ENCODE measurements at regions not wholly inside any gene's neighbourhood (a gene's known extent, or its start where the extent isn't known, plus 50 kb on each side); places are given as distances from the start of the nearest gene placed in this dataset.
A peak's percentile ranks its signal among the peaks of the same experiment; 100 is the strongest.
"Not testable (repeated sequence)": the region's sequence is repeated elsewhere in the genome, so short reads cannot be mapped to it uniquely, and the experiment has no call there.

- no peak for DNase-seq
These were observed 163.9 kb upstream of the LCORL start for GRCh38 chr4:18185491-18185890.

DNA sequence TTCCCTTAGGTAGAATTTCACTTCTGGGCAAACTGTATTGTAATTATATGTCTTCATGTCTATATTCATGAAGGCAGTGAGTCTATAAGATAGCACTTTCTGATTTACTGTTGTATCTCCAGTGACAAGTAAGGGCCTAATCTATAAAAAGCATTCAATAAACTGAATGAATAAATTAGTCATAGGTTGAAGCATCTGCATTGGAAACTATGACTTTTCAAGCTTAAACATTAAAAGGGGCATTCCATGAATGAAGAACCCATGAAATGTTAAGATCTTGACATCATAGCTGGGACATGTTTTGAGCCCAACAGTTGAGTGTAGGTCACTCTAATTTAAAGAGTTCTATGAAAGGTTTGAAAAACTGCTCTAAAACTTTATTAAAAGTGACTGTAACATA, 159.3 kb upstream of the LCORL start:
- DNase-seq, result no peak

DNA sequence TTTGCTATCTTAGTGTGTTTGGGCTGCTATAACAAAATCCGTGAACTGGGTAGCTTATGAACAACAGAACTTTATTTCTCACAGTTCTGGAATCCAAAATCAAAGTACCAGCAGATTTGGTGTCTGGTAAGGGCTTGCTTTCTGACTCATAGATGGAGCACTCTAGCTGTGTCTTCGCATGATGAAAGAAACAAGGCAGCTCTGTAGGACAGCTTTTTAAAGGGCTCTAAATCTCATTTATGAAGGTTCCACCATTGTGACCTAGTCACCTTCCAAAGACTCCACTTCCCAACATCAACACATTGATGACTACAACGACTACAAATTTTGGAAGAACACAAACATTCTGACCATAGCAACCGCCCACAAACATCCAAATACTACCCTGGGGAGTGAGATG, 158.6 kb upstream of the LCORL start:
- DNase-seq, result no peak

- no peak for DNase-seq
These were observed 150.3 kb upstream of the LCORL start for GRCh38 chr4:18171896-18172295.

GRCh38 chr4:18167831-18168230, 146.3 kb upstream of the LCORL start:
- no peak for DNase-seq

- DNase-seq, result no peak
These were observed 145.4 kb upstream of the LCORL start for GRCh38 chr4:18166925-18167324.

GRCh38 chr4:18162453-18162852, 140.9 kb upstream of the LCORL start:
- DNase-seq, result no peak

DNA sequence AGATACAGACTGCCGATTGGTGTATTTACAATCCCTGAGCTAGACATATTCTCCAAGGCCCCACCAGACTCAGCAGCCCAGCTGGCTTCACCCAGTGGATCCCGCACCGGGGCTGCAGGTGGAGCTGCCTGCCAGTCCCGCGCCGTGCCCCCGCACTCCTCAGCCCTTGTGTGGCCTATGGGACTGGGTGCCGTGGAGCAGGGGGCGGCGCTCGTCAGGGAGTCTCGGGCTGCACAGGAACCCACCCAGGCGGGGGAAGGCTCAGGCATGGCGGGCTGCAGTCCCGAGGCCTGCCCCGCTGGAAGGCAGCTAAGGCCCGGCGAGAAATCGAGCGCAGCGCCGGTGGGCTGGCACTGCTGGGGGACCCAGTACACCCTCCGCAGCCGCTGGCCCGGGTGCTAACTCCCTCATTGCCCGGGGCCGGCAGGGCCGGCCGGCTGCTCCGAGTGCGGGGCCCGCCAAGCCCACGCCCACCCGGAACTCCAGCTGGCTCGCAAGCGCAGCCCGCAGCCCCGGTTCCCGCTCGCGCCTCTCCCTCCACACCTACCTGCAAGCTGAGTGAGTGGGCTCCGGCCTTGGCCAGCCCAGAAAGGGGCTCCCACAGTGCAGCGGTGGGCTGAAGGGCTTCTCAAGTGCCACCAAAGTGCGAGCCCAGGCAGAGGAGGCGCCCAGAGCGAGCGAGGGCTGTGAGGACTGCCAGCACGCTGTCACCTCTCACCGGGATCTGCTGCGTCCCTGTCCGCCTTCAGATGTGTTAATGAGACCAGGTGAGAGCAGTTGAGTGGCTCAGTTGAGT, 137.8 kb upstream of the LCORL start:
- DNase-seq, result not testable (repeated sequence)

- DNase-seq, result no peak
These were observed 133.8 kb upstream of the LCORL start for GRCh38 chr4:18155067-18156041.

DNA sequence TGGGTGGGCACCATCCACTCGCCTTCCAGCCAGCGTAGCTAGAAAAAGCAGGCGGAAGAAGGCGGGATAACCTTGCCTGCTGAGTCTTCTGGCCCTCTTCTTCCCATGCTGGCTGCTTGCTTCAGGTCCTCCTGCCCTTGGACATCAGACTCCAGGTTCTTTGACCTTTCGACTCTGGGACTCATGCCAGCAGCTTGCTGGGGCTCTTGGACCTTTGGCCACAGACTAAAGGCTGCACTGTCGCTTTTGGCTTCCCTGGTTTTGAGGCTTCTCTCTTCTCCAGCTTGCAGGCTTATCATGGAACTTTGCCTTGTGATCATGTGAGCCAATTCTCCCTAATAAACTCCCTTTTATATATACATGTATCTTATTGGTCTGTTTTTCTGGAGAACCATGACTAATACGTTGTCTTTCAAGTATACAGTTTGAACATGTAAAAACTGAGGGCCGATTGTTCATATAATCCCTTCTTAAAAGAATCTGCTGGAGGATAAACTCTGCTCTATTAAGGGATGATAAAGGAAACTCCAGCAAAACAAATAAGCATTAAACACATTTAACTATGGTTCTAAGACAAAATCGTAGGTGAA, 116.6 kb upstream of the LCORL start:
- DNase-seq, result no peak

GRCh38 chr4:18134111-18134510, 112.6 kb upstream of the LCORL start:
- no peak for DNase-seq

DNA sequence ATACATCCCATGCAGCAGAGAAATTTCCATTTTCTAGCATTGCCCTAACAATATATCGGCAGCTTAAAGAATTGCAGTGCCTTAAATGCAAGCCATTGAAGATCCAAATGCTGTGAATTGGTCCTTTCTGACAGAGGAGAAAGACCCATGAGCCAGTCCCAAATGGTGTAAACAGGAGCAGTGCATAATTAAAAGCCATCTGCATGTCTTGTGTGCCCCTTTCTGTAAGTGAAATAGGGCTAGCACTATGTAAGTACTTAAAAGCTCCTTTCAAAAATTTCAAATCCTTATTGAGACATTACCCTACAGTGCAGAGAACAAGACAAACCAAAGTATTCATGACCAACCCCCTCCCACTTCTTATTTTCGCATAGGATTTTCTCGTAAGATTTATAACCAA, 108.7 kb upstream of the LCORL start:
- no peak for DNase-seq

DNA sequence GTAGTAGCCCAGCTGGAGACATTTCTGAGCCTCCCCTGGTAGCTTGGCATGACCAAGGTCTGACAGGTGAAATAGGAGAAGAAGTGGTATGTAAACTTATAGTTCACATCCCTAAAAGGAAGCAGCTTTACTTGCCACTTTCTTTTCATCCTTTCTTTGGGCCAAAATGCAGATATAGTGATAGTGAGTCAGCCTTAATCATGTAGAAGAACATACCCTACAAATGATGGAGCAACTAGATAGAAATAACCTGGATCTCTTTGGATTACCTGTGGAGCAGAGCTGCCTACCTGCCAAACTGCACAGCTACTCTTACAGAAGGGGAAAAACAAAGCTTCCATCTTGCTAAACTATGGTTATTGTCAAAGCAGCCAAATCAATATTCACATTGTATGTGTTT, 106.7 kb upstream of the LCORL start:
- DNase-seq, result no peak

DNA sequence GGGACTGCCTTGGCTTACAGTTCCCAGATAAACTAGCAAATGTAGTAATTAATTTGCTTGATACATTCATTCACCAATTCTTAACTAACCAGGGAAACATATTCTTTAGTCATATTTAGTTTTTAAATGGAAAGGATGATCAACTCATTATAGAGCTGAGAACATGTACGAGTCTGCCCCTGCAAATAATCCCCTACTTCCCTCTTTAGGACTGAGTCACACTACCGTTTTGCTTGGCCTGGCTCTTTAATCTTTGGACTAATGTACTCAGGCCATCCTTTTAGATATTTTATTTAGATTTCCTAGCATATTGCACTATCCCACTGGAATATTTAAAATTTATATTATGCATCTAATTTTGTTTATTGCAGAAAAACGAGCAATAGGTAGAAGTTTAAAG, 105.5 kb upstream of the LCORL start:
- DNase-seq, result no peak

DNA sequence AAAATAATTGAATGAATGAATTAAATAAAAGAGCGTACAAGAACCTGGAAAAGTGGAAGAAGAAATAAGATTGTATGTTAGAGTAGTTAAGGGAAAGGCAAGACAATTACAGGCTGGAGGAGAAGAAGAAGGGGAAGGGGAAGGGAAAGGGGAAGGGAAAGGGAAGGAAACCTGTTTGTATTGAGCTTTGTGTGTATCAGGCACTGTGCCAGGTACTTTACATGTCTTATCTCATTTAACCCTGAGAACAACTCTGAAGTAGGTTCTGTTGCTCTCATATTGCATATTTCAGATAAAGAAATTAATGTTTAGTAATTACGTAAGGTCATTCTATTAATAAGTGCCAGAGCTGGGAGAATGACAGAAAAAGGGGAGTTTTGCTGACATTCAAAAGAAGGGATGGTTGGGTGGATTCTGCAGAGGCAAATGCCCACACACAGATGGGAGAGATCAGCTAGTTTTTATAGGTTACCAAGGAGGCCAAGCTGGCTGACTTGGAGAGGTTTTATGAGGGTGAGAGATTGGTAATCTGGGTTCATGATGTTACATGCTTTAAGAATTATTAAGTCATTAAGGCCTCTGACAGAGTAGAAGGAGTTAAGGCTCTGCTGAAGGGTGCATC, 92.3 kb upstream of the LCORL start:
- no peak for DNase-seq

DNA sequence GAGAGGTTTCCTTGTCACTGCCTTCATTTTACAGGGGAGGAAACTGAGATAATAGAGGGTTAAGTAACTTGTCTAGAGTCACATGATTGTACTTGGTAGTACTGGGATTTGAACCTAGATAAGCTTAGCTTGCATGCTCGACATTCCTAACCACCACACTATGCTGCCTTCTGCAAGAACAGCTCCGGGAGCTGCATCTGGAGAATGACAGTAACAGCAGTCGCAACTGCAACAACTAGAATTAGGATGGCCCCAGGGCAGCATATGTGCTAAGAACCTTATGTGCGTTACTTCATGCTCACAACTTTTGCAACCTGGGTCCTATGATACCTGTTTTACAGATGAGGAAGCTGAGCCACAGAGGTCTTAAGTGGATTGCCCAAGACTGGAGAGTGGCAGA, 89.5 kb upstream of the LCORL start:
- no peak for DNase-seq

GRCh38 chr4:18110099-18110498, 88.5 kb upstream of the LCORL start:
- DNase-seq, result no peak

- DNase-seq, result no peak
These were observed 88.1 kb upstream of the LCORL start for GRCh38 chr4:18109676-18110075.

- not testable (repeated sequence) for DNase-seq
These were observed 86.4 kb upstream of the LCORL start for GRCh38 chr4:18107848-18108528.

DNA sequence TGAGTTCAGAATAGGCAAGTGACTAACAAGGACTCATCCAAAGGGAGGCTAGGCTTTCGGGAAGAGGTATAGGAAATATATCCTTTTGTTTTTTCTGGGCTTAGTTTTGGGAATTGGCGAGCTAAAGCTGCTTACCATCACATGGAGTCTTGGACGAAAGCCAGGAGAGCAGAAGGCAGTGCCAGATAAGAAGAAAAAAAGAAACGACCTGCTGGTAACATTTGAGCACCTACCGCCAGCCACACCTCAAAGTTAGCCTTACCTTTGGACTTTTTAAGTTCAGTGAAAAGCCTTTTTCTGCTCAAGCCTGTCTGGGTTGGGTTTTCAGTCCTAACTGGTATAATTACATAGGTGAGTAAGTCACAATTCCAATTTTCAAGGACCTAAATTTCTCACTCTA, 85.1 kb upstream of the LCORL start:
- peak; percentile 64 for DNase-seq

- DNase-seq, result no peak
These were observed 83.8 kb upstream of the LCORL start for GRCh38 chr4:18105030-18106011.
